Skeletal muscle satellite cell (primary cell): ENCODE measurements at regions not wholly inside any gene's neighbourhood (a gene's known extent, or its start where the extent isn't known, plus 50 kb on each side); places are given as distances from the start of the nearest gene placed in this dataset.
"Not testable (repeated sequence)": the region's sequence is repeated elsewhere in the genome, so short reads cannot be mapped to it uniquely, and the experiment has no call there.

Experiments
- H3K27me3 ChIP-seq: 2 replicates; pipeline ENCODE4 v1.7.0; 2013; ENCODE audit warnings: low read length; ENCODE audit not compliant: control insufficient read depth, insufficient read depth
- H3K36me3 ChIP-seq: 2 replicates; pipeline ENCODE4 v1.7.0; 2013; ENCODE audit warnings: mild to moderate bottlenecking, control low read depth, low read length; ENCODE audit not compliant: insufficient read depth
- H3K4me1 ChIP-seq: 2 replicates; pipeline ENCODE4 v1.7.0; 2013; ENCODE audit warnings: low read length; ENCODE audit not compliant: control insufficient read depth, insufficient read depth
- H3K4me2 ChIP-seq: 2 replicates; pipeline ENCODE4 v1.7.0; 2013; ENCODE audit warnings: mild to moderate bottlenecking, low read length
- H3K4me3 ChIP-seq: 2 replicates; pipeline ENCODE4 v1.7.0; 2013; ENCODE audit warnings: low read length
- H3K9ac ChIP-seq: 2 replicates; pipeline ENCODE4 v1.7.0; 2013; ENCODE audit warnings: mild to moderate bottlenecking, low read depth, low read length, moderate library complexity
- H3K9me3 ChIP-seq: replicated peaks from 2 replicates; pipeline ENCODE4 v1.7.0; 2013; ENCODE audit warnings: mild to moderate bottlenecking, control low read depth, low read length

DNA sequence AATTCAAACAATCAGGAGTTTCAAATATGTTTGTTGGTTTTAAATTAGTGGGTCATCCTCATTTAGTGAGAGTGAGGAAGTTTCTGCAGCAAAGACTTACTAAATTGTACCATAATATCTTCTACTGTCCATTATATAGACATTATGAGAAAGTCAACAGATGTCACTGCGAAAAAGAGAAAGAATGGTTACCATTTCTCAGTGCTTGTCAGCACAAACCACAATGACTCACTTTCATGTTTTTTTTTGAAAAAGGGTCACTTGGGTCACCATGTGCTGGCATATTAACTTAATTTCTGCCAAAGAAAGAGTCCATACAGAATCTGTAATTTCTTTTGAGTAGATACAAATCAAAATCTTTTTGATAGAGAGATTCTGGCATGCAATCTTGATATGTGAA is 924.6 kb upstream of the FAT3 start:
- no peak overlapping the region for H3K4me3 ChIP-seq
- no peak overlapping the region for H3K9ac ChIP-seq
- H3K27me3 ChIP-seq = no peaks in the 10 kb centered on the region
- no peaks in the 10 kb centered on the region for H3K36me3 ChIP-seq
- H3K4me1 ChIP-seq = peaks cover 38% of the 10 kb centered on the region
- peak overlapping the region; percentile 14 for H3K4me2 ChIP-seq
- H3K9me3 ChIP-seq = no peaks in the 10 kb centered on the region

DNA sequence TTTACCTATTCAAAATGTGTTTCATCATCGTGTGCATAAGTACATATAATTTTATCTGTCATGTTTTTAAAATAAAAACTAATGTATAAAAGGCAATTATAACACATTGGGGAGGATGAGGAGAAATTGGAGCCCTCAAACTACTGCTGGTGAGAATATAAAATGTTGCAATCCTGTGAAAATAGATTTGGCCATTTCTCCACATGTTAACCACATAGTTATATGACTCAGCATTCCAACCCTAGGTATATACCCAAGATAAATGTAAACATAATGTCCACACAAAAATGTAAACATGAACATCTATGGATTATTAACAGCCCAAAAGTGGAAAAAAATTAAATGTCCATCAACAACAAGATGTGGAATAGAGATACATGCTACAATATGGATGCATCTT is 928.0 kb upstream of the FAT3 start:
- Histone ChIP-seq H3K36me3 (no peaks in the 10 kb centered on the region), H3K4me2 (no peak overlapping the region), H3K9me3 (no peaks in the 10 kb centered on the region), H3K27me3 (no peaks in the 10 kb centered on the region), H3K9ac (no peak overlapping the region), H3K4me3 (no peak overlapping the region), H3K4me1 (peaks cover 25% of the 10 kb centered on the region)

DNA sequence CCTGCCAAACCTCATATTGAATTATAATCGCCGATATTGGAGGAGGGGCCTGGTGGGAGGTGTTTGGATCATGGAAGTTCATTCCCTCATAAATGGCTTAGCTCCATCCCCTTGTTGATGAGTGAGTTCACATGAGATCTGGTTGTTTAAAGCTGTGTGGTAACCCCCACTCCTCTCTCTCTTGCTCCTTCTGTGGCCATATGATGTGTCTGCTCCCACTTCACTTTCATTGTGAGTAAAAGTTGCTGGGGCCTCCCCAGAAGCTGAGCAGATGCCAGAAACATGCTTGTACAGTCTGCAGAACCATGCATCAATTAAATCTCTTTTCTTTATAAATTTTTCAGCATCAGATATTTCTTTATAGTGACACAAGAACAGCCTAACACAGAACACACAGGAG is 929.0 kb upstream of the FAT3 start:
- H3K27me3 ChIP-seq = no peaks in the 10 kb centered on the region
- no peak overlapping the region for H3K4me3 ChIP-seq
- H3K9ac ChIP-seq = no peak overlapping the region
- H3K36me3 ChIP-seq = no peaks in the 10 kb centered on the region
- peaks cover 23% of the 10 kb centered on the region for H3K4me1 ChIP-seq
- no peaks in the 10 kb centered on the region for H3K9me3 ChIP-seq
- H3K4me2 ChIP-seq = no peak overlapping the region

DNA sequence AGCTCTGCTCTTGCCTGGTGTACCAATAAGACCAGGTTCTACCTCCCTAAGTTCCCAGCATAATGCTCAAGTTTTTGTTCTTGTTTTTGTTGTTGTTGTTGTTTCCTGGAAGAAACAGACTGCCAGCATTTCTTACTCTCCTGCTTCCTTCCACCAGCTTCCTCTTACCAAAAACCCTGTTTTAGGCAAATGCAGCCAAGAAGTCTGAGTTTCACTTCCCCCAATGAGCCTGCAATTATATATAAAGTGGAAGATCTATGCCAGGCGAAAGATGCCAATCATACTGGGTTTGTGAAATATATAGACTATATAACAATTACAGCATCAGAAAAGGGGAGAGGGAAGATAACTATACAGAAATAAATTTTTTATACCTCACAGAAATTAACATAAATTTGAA is 931.5 kb upstream of the FAT3 start:
- H3K4me3 ChIP-seq = no peak overlapping the region
- no peak overlapping the region for H3K4me2 ChIP-seq
- no peak overlapping the region for H3K9ac ChIP-seq
- H3K4me1 ChIP-seq = peaks cover 11% of the 10 kb centered on the region
- no peaks in the 10 kb centered on the region for H3K36me3 ChIP-seq
- H3K9me3 ChIP-seq = no peaks in the 10 kb centered on the region
- H3K27me3 ChIP-seq = no peaks in the 10 kb centered on the region

DNA sequence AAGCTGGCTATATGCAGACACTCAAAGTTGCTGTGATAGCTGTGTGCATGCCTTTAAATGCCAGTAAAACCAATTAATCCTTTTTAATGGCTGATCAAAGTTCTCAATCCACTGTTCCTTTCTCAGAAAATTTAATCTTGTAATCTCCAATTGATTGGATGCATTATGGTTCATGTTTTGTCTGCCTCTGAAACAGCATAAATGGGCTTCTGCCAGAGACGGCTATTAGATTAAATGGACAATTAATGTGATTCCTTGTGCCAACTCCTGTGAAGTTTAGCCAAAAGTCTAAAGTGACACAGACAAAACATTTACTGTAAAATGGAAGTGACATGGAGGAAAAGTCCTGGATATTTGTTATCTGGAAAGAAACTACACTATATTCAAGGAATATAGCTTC is 952.5 kb upstream of the FAT3 start:
- no peaks in the 10 kb centered on the region for H3K9me3 ChIP-seq
- no peaks in the 10 kb centered on the region for H3K4me1 ChIP-seq
- no peak overlapping the region for H3K4me3 ChIP-seq
- no peak overlapping the region for H3K4me2 ChIP-seq
- H3K27me3 ChIP-seq = no peaks in the 10 kb centered on the region
- H3K9ac ChIP-seq = no peak overlapping the region
- H3K36me3 ChIP-seq = no peaks in the 10 kb centered on the region

DNA sequence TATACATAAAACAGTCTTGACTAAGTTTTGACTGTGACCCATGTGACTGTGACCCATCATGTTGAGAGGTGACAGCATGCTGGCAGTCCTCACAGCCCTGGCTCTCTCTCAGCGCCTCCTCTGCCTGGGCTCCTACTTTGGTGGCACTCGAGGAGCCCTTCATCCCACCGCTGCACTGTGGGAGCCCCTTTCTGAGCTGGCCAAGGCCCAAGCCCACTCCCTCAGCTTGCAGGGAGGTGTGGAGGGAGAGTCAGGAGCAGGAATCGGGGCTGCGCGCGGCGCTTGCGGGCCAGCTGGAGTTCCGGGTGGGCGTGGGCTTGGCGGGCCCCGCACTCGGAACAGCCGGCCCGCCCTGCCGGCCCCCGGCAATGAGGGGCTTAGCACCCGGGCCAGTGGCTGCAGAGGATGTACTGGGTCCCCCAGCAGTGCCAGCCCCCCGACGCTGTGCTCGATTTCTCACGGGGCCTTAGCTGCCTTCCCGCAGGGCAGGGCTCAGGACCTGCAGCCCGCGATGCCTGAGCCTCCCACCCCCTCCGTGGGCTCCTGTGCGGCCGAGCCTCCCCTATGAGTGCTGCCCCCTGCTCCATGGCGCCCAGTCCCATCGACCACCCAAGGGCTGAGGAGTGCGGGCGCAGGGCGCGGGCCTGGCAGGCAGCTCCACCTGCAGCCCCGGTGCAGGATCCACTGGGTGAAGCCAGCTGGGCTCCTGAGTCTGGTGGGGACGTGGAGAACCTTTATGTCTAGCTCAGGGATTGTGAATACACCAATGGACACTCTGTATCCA is 955.9 kb upstream of the FAT3 start:
- H3K4me3 ChIP-seq, H3K36me3 ChIP-seq, H3K4me2 ChIP-seq, H3K4me1 ChIP-seq, H3K27me3 ChIP-seq, H3K9me3 ChIP-seq, H3K9ac ChIP-seq: not testable (repeated sequence)

DNA sequence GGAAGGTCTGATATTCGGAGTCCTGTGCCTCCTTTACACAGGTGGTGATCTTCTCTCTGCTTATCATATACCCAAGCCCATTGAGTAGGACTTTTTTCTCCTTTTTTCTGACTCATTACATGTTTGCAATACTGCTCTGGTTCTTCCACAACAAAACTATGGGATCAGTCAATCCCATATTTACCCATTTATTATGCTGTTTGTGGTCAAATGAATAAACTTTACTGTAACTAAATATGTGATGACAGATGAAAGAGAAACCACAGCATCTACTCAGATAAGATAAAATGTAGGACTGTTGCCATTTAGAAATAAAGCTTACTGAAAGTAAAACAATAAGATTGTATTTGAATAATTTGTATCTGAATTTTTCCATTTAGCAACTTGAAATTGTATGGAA is 958.7 kb upstream of the FAT3 start:
- H3K4me1 ChIP-seq = no peaks in the 10 kb centered on the region

DNA sequence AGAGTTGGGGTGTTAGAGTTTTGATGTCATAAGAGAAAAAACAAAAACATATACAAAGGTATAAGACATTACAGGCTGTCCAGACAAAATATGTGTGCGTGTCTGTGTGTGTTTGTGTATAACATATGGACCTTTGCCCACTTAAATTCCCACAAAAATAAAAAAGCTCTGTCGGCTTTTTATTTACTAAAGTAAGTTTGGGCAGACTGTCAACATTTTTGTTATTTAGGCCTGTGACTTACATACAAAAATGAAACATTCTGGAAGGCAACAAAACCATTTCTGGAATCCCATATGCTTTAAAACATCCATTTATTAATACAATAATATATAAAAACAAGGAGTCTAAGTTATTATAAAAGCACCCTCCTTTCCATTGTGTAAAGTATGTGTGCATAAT is 960.1 kb upstream of the FAT3 start:
- no peaks in the 10 kb centered on the region for H3K9me3 ChIP-seq
- no peak overlapping the region for H3K9ac ChIP-seq
- H3K4me2 ChIP-seq = no peak overlapping the region
- no peak overlapping the region for H3K4me3 ChIP-seq
- no peaks in the 10 kb centered on the region for H3K4me1 ChIP-seq
- H3K36me3 ChIP-seq = no peaks in the 10 kb centered on the region
- H3K27me3 ChIP-seq = no peaks in the 10 kb centered on the region

More for the DNA sequence above, 958.7 kb upstream of the FAT3 start:
- H3K4me2 ChIP-seq = no peak overlapping the region
- no peaks in the 10 kb centered on the region for H3K36me3 ChIP-seq
- H3K4me3 ChIP-seq = no peak overlapping the region
- no peaks in the 10 kb centered on the region for H3K9me3 ChIP-seq
- H3K9ac ChIP-seq = no peak overlapping the region
- H3K27me3 ChIP-seq = no peaks in the 10 kb centered on the region

DNA sequence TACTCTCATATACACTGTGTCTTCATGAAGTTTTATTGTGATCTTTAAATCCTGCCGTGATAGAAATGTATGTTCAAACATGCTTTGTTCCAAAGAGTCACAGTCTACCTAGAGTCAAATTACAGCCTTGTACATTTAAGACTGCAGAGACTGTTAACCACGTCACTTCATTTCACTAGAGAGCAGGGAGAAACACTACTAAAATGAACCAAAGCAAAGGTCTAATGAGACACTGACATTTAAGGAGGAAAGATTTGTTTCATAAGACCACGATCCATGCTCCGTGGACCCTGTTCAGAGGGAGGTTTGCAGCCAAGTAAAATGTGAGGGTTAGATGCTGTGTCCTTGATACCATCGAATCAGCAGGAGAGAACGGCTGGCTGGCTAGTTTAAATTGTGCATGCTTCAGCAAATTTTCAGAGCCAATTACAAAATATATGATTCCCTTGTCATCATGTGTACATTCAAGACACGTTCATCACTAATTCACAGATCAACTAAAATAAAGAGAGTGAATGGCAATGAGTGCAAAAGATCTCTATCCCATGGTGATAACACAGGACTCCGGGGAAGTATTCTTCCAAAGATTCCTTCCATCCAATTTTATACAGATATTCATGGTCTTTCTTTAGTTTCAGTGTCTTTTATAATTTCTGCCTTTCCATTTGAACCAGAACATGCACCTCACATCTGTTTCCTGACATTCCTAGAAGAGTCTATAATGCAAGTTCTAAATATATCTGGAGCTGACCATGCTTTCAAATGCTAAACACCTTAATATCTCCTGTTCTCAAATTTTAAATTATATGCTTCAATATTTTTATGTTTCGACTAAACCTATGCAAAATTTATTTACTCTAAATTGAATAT is 960.9 kb upstream of the FAT3 start:
- H3K4me3 ChIP-seq = no peak overlapping the region
- no peaks in the 10 kb centered on the region for H3K27me3 ChIP-seq
- H3K4me1 ChIP-seq = peaks cover 4% of the 10 kb centered on the region
- H3K4me2 ChIP-seq = no peak overlapping the region
- H3K9ac ChIP-seq = no peak overlapping the region
- no peaks in the 10 kb centered on the region for H3K9me3 ChIP-seq
- no peaks in the 10 kb centered on the region for H3K36me3 ChIP-seq

DNA sequence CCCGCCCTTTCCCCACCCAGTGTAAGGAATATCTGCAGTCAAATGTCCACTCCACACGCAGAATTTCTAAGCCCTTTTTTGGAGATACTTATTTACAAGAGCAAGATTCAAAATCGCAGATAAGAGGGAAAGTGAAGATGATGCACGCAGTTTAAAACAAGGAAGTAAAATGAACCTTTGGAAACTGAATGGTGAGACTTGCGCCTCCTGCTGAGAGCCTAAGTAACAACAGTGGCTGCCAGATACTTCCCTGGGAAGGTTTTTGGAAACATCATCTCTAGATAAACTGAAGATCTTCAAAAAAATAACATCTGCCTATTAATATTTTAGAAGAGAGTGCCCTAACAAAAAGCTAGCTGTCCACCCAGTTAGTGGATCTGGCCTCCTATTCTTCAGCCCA is 963.1 kb upstream of the FAT3 start:
- Histone ChIP-seq H3K4me2 (no peak overlapping the region), H3K4me1 (peaks cover 17% of the 10 kb centered on the region), H3K9me3 (no peaks in the 10 kb centered on the region), H3K9ac (no peak overlapping the region), H3K36me3 (no peaks in the 10 kb centered on the region), H3K4me3 (no peak overlapping the region), H3K27me3 (no peaks in the 10 kb centered on the region)

DNA sequence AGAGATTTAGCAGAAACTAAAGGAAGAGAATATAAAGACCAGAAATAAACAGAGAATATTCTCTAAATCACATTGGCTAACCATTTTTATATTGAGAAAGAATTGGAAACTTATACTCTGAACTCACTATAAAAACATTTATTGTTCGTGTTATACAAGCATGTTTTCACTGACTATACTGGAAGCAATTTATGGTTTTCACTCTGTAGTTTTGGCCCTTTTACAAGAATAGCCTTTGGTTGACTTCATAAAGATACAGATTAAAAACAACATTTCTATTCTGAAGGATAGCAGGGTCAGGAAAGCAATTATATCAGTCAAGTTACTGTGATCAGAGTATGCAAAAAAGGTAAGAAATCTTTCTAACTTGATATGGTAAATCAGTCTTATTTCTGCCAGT is 965.7 kb upstream of the FAT3 start:
- Histone ChIP-seq H3K9me3 (no peaks in the 10 kb centered on the region), H3K36me3 (no peaks in the 10 kb centered on the region), H3K9ac (peak overlapping the region; percentile 19), H3K4me2 (peak overlapping the region; percentile 57), H3K27me3 (no peaks in the 10 kb centered on the region), H3K4me3 (no peak overlapping the region), H3K4me1 (peaks cover 17% of the 10 kb centered on the region)

DNA sequence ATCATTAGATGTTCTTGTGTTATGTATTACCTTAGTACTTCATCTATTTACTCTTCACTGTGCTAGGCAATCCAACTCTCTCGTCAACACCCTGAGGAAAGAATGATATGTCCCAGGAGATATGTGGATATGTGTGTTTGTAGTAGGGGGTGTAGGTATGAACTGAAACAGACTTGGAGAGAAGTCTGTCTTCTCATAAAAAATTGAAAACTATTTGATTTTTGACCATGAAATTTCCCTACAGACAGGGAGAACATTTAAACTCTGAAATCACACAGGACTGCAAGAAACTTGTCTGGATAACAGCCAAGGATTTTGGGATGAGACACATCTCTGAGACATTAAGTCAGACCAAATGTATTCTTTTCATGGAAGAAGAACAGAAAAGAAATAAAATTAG is 967.0 kb upstream of the FAT3 start:
- Histone ChIP-seq H3K4me3 (no peak overlapping the region), H3K4me2 (no peak overlapping the region), H3K9me3 (no peaks in the 10 kb centered on the region), H3K27me3 (no peaks in the 10 kb centered on the region), H3K36me3 (no peaks in the 10 kb centered on the region), H3K4me1 (peaks cover 17% of the 10 kb centered on the region), H3K9ac (no peak overlapping the region)
